GM18511 (cell line): ENCODE measurements at regions not wholly inside any gene's neighbourhood (a gene's known extent, or its start where the extent isn't known, plus 50 kb on each side); places are given as distances from the start of the nearest gene placed in this dataset.

Source experiments
- ATAC-seq: cut with Tn5 transposase; IDR thresholded peaks from one replicate; pipeline ENCODE4 v1.9.1; 2021; ENCODE audit warnings: mild to moderate bottlenecking, moderate library complexity; ENCODE audit not compliant: unreplicated experiment

DNA sequence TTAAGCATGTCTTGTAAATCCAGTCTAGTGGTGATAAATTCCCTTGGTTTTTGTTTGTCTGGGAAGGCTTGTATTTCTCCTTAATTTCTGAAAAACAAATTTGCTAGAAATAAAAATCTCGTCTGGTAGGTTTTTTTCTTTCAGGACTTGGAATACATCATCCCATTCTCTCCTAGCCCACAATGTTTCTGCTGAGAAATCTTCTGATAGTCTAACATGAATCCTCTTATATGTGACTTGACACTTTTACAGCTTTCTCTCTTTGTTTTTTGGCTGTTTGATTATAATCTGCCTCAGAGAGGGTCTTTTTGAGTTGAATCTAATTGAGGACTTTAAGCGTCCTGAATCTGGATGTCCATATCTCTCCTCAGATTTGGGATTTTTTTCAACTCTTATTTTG, 104.9 kb downstream of the FEM1C start:
- no peak for ATAC-seq

DNA sequence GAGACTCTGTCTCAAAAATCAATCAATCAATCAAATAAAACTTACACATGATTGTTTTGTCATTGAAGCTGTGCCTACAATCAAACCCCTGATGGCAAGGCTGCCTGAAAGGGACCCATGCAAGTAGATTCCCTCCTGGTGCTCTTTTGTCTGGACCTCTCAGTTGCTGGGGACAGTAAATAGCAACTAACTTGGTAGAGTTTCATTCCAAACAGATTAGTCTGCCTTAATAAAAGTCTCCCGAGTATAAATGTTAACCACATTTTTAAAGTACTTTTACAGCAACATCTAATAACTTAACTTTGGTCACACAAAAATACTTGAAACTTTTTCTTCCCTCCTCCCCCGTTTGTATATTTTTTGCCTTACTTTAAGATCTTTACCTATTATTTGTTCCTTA, 105.5 kb downstream of the FEM1C start:
- ATAC-seq = no peak

DNA sequence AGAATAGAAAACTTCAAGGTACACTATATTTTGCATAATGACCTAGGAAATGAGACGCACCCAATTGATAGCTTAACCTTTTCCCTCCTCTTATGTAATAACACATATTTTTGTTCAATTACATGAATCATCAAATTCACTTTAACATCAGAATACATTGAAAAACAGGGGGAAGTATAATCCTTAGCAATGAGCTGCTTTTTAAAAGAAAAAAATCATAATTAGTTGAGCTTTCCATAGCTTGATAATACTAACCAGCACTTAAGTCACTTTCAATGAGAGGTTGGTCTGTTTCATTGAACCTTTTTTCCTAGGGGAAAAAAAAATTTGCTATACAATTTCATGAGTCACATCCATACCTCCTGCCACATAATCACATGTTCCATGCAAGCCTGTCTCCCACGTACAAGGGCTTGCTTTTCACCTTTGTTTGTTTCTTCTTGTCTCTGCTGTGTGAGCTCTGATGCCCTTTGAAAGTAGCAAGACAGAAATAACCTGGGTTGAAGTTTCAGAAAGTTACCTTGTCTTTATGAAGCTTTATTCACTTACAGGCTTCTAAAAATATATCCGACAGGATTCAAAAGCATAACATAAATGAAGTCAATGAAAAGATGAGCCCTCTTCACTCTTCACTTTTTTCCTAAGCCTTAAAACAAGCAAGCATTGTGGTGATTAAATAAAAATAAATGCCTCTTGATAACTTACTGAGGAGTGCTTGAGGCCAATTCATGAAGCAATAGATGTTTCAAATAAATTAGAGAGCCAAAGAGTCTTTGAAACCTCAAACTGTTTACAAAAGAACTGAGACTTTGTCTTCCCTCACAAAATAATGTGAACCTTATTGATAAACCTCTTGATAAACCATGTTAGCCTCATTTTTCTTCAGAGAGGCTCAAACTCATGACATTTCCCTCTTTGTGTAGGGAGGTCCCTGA, 108.5 kb downstream of the FEM1C start:
- ATAC-seq = peak; percentile 54

DNA sequence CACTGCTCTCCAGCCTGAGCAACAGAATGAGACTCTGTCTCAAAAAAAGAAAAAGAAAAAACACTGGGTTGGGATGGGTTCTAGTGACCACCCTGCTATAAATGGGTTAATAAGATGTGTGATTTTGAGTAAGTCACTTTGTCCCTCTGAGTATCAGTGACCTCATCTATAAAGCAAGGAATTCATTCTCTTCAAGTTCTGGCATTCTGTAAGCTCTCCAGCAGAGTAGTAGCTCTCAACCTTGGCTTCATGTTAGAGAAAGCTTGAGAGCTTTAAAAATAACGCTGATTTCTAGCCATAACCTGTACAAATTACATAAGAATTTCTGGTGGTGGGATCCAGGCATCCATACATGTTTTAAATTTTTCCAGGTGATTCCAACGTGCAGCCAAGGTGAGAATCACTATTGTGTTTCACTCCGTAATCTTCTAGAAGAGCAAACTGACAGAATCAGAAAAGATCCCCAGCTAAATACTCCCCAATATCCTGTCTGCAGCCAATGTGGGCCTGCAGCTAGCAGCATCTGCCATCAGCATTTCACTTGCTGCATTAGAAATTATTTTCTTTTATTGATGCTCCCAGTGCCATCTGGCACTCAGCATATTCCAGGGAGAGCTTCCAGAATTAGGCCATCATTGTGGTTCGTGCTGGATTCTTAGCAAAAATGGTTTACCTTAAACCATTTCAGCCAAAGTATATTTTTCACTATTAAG, 109.4 kb downstream of the FEM1C start:
- ATAC-seq = no peak

DNA sequence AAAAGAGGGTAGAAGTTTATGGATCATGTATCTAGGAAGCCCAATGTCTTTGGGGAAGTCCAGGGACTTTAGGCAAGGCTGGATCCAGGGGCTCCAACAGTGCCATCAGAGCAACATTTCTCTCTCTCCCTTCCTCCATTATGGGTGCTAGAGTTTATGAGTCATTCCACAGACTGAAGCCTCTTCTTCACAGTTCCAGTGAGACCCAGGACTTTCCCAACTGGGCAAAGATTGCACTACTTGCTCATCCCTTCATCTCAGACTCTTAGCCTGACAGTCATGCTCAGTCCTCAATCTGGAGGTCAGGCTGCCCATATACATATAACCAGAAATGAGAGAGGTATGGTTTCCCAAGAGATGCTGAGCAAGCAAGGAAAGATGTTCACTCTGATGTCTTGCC, 110.7 kb downstream of the FEM1C start:
- no peak for ATAC-seq

DNA sequence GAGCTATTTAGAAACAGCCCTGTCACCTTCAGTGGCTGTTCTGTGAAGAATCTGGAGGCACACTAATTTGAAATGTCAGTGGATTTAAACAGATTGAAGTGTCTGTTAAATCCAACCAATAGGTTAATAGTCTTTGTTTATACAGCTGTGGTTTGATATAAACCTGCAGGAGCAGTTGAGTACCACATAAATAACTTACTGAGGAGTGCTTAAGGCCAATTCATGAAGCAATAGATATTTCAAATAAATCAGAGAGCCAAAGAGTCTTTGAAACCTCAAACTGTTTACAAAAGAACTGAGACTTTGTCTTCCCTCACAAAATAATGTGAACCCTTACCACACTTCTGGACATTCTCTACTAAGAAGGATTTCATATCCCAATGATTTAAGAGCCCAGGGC, 111.9 kb downstream of the FEM1C start:
- ATAC-seq = no peak

DNA sequence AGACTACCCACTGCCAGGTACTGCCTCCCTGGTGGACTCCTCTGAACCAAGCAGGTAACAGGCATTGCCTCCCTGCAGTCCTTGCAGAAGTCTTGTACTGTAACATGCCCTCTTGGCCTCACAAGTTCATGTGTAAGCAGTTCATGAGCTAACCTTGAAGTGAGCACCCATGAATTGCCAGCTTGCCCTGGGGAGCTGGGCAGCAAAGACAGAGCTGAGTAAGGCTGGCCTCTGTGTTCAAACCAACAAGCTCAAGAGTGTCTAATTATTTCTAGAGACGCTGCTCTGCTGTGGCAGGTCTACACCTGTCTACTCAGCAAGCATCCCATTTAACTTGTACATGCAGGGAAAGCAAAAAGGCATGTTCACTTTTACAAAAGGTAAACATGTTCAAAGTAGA, 113.5 kb downstream of the FEM1C start:
- ATAC-seq = no peak

DNA sequence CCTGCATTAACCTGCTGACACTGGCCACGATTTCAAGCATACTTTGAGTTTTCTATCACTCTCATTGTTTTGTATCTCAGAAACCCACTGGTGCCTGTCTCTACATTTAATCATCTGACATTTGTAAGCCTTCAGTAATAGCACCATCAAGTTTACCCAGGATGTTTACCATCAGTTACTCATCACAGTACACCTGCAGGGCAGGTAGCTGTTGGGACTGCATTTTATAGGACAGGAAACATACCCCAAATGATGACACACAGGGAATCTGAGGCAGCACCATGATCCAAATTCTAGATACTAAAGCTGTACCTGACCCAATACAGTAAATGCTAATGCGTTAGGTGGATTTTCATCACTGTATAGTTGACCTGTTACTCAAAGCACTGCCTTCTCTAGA, 114.2 kb downstream of the FEM1C start:
- no peak for ATAC-seq

DNA sequence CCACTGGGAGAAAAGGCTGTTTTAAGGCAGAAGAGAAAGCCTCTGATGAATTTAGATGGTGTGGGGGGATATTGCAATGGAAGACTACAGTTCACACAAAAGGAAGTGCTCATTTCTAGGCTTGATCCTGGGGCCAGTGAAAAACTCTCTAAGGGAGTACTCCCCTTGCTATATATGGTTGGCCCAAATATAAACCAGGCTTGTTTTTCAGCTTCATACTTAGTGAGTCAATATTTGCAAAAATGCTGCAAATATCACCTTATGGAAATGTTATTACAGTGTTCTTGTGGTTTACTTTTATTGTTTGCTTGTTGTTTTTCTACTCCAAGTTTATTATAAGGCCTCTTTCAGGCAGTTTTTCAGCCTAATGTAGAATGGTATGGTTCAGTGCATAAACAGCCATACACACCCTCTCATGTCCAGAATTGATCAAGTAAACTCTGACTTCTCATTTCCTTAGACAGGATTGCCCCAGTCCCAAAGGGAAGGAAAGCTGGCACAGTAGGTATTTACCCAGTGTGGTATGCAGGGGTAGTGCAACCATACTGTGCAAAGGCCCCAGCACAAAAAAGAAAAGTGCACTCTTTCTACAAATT, 115.1 kb downstream of the FEM1C start:
- no peak for ATAC-seq

DNA sequence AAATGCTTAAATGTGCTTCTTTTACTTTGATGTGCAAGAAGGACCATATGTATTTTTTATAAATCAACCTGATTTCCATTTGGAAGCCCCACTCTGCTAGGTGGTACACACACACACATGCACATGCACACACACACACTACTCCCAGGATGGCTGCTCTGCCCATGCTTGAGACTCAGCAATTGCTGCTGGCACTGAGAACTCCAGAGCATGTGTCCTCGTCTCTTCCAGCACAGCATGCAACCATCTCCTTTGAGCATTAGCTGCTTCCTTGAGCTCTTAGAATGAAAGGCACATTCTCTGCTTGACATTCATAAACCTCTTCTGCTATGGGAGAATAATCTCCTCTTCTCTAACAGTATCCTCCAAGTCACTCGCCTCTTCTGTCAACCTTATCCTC, 115.9 kb downstream of the FEM1C start:
- no peak for ATAC-seq

DNA sequence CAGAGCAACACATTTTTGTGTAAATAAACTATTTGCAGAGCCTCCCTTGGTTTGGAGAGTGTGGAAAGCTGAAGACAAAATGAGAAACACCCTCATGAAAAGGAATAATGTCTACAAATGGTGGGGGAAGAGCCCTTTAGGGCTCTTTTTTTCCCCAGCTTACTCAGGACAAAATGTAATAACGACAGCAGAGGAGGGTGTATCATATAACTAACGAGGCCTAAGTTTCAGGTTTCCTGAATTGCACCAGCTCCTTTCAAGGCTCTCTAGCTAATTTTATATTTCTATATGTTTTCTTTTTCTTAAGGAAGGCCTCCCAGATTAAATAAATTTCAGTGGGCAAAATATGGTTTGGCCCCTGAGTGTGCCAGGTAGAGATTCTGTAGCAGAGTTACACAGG, 116.3 kb downstream of the FEM1C start:
- no peak for ATAC-seq

DNA sequence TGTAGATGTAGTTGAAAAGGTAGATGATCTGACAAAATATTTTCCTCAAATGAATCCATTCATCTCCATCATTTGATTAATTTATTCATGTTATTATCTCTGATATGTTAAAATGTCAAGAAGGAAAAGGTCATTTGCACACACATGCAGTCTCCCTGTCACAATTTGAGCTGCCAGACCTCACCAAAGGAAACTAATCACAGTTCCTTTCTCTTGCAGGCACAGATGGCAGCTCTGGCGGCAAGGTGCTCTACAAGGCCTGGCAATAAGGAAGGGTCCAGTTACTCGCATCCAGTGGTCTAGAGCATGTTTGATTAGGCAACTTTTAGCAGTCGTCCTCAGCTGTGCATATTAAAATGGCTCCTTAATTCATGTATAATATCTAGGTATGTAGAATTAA, 120.1 kb downstream of the FEM1C start:
- no peak for ATAC-seq

DNA sequence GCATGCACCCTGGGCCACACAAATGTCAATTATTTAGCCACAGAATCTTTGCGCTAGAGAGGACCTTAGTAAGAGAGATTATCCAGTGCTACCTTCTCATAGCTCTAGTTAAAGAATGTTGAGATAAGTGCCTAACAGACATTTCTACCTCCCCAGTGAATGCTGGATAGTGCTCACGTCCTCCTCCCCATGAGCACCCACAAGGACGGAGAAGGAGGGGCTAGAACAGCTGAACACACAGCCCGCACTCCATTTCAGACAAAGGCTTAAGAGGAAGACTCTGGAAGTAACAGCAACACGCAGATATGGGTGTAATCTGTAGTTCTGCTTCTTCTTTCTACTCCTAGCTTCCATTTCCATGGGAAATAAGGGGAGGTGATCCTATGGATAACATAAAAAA, 120.5 kb downstream of the FEM1C start:
- no peak for ATAC-seq

DNA sequence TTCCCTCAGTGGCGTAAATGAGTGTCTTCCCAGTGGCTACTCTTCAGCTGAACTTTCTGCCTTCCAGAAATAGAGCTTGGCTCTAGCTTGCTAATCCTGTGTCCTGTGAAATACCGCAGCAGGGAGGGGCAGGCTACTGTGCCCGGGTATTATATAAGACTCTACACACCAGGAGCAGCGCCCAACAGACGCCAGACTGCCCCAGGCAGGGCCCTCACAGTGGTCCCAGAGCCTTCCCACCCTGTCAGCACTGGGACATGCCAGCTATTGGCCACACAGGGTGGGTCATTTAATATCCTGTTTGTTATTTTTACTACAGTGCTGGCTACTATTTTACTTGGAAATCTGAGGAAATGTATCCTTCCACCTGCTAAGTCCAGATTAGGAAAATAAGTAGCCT, 121.0 kb downstream of the FEM1C start:
- no peak for ATAC-seq

DNA sequence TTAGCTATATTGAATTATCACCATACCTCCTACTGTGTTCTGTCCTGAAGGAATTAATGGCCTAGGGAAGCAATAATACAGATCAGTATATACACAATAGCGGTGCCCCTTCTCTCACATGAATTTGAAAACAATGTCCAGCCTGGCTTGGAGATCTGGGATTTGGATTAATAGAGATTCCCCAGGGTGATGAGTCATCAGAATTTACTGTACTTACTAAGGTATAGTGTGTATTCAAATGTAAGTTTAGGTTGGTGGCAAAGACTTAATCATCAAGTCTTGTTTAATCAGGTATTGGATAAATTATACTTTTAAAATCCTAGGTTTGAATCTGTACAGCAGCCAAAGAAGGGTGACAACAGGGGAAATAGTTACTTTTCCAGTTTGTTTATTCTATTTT, 121.5 kb downstream of the FEM1C start:
- no peak for ATAC-seq

DNA sequence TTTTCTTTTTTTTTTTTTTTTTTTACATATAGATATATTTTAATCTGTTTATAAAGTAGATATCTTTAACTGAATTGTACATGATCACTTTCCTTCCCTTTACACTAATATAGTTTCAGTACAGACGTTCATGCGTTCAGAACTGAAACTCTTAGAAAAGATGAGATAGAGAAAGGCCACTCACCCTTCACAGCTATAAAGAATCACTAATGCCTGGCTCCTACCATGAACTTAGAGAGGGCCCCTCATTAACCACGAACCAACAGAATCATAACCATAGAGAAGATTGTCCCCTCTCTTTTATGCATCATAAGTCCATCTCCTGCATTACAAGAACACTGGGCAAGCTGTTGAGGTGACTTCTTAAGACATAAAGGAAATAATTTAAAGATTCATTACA, 123.8 kb downstream of the FEM1C start:
- peak; percentile 69 for ATAC-seq

DNA sequence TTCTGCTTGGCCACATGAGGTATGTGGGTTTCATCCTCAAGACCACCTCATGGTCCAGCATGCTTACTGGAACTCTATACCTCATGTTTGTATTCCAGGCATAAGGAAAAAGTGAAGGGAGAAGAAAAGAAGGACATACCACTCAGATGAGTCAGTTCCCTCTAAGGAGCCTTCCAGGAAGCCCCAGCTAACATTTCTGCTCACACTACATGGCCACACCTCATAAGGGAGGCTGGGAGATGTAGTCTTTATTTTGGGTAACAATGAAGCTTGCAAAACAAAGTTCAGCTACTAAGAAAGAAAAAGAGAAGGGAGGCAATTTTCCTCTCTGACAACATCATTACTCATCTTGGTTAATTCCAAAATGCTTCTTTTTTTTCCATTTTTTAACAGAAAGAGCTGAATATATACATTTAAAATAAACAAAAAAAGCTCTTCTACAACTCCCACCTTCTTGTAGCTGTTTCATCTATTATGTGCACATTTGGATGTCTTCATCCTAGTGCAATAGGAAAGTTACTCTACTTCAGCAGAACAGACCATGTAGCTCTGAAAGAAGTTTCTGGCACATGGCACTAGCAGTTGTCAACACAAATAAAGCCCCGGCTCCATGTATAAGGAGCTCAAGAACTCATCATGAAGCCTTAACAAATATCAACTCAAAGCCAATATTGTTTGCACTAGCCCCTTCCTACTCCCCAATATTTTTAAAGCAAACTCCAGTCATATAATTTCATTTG, 123.6 kb upstream of the CCDC112 start:
- no peak for ATAC-seq

DNA sequence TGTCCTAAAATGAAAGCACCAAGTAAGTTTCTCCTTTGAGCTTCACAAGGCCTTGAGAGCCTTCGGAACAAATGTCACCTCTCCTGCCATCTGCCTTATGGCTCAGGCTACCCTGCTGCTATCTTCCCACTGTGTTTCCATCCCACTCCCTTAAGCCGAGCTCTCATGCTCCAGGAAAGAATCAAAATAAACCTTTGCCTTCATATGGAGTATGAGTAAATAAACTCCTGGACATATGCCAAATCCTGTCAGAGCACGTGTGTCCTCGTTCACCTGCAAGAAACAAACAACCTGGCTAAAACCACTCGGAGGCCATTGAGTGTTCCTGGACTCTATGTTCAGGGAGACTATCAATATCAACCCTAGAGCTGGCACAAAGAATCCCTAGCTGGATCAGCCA, 122.3 kb upstream of the CCDC112 start:
- ATAC-seq = no peak

DNA sequence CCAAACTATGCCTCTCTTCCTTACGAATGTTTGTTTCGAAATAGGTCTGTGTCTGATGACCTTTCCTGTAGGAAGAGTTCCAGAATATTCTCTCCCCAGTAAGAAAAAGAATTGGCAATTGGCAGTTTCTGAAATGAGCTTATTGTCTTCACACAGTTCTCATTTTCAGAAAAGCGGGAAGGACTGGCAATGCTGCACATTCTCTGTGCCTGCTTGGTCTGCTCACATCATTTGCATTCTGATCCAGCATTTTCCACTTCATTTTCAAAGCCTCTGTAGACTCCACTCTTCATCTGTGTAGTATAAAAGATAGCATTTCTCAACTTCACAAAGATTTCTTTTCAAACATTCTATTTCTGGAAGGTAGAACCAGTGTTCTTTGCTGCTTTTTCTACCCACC, 120.6 kb upstream of the CCDC112 start:
- no peak for ATAC-seq

DNA sequence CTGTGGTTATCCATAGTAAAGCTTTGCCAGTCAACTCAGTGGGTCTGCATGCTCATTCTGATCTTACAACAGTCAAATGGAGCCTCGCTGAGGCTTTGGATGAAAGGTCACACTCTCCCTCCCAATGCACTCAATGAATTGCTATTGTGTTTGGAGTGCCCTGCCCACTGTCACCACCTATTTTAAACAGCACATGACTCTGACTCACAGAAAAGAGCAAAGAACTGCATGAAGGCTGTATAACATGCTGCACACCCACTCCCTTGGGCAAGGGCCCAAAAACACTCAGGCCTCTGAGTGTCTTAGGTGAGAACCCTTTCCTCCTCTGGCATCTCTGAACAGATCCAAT, 118.7 kb upstream of the CCDC112 start:
- peak; percentile 55 for ATAC-seq

DNA sequence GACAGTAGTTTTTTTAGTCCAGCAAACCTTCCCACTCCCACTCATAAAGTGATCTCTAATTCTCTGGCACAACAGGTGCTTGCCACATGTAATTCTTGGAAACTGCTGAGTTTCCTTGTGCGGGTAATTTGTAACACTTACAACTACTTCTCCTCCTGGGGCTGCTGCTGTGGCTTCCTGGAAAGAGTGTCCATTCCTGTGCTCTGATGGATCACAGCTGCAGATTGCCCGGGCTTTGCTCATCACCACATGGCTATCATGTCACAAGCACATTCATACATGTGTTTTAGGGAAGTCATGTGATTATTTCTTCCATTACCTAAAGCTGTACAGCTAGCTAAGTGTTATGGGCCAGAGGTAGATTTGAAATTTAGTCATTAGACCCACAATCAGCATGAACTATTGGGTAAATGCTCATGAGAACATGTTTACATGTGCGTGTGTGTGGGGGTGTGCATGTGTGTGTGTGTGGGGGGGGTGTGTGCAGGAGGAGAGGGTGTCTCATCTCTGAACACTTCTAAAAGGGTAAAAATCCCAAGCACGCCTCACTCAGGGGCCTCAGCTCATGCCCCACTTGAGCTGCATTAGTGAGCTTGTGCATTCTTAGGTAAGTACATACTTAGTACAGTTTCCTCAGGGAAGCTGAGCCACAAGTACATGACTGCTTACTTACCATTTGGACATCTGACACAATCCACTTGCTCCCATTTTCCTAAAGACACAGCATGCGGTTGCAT, 118.1 kb upstream of the CCDC112 start:
- peak; percentile 30 for ATAC-seq
